Upper lobe of left lung (tissue), 4 donors: ENCODE measurements at regions not wholly inside any gene's neighbourhood (a gene's known extent, or its start where the extent isn't known, plus 50 kb on each side); places are given as distances from the start of the nearest gene placed in this dataset.
"Not testable (repeated sequence)": the region's sequence is repeated elsewhere in the genome, so short reads cannot be mapped to it uniquely, and the experiment has no call there.

Experiments used
- EP300 ChIP-seq, 4 donors: sonication (generic); formaldehyde crosslinking; IDR thresholded peaks; one replicate each; pipeline ENCODE4 v1.5.1; 2017; ENCODE audit warnings: antibody characterized with exemption in 4 of 4, control low read depth in 2 of 4
- POLR2A ChIP-seq, 4 donors: fragments of 450-650 bp; IDR thresholded peaks; one replicate each; pipeline ENCODE4 v1.5.1; 2016 to 2017; ENCODE audit warnings: antibody characterized with exemption in 4 of 4, mild to moderate bottlenecking in 2 of 4
- POLR2AphosphoS5 ChIP-seq, 2 donors: sonication (generic); formaldehyde crosslinking; IDR thresholded peaks; one replicate each; pipeline ENCODE4 v1.5.1; 2017; ENCODE audit warnings: antibody characterized with exemption in 2 of 2
- TF ChIP-seq, protein P1 (sequence below), 6 experiments: fragments of 450-650 bp in 4 of 6; fragments of 200-600 bp in 2 of 6; sonication (generic) in 2 of 6; IDR thresholded peaks; one replicate each; pipeline ENCODE4 v1.5.1; 2016 to 2019; ENCODE audit warnings: antibody characterized with exemption in 6 of 6

DNA sequence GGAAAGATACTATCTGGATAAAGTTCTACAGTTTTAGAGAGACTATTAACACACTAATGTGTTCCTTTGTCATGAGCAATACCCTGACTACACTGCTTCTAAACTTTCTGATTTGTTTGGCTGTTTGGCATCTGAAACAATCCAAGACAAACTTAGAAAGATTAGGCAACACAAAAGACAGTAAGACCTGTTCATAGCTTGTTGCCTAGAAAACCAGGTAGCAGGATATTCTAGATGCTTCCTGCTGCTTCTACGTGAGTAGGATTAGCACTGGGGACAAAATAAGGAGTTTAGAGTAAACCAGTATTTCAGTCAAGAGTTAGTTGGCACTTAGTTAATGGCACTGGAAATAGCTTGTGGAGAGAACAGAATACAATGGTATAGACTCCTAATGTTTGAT lies 256.5 kb downstream of the ZNF37A start:
- TF ChIP-seq POLR2AphosphoS5, POLR2A, EP300 (IDR thresholded peaks at IDR 0.05): not testable (repeated sequence)
- TF ChIP-seq, protein P1, sequence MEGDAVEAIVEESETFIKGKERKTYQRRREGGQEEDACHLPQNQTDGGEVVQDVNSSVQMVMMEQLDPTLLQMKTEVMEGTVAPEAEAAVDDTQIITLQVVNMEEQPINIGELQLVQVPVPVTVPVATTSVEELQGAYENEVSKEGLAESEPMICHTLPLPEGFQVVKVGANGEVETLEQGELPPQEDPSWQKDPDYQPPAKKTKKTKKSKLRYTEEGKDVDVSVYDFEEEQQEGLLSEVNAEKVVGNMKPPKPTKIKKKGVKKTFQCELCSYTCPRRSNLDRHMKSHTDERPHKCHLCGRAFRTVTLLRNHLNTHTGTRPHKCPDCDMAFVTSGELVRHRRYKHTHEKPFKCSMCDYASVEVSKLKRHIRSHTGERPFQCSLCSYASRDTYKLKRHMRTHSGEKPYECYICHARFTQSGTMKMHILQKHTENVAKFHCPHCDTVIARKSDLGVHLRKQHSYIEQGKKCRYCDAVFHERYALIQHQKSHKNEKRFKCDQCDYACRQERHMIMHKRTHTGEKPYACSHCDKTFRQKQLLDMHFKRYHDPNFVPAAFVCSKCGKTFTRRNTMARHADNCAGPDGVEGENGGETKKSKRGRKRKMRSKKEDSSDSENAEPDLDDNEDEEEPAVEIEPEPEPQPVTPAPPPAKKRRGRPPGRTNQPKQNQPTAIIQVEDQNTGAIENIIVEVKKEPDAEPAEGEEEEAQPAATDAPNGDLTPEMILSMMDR (IDR thresholded peaks at IDR 0.05): not testable (repeated sequence)
